Vagina (tissue), 2 donors: ENCODE measurements at regions not wholly inside any gene's neighbourhood (a gene's known extent, or its start where the extent isn't known, plus 50 kb on each side); places are given as distances from the start of the nearest gene placed in this dataset.

Experiments used
- CTCF ChIP-seq, 3 experiments: fragments of 450-650 bp in 2 of 3; fragments of 200-600 bp in 1 of 3; sonication (generic) in 1 of 3; IDR thresholded peaks; one replicate each; pipeline ENCODE4 v1.5.1; 2017 to 2019; ENCODE audit warnings: antibody characterized with exemption in 3 of 3, mild to moderate bottlenecking in 2 of 3, moderate library complexity in 2 of 3
- POLR2A ChIP-seq, 2 donors: fragments of 450-650 bp; IDR thresholded peaks; one replicate each; pipeline ENCODE4 v1.6.1; 2017; ENCODE audit warnings: antibody characterized with exemption in 2 of 2, mild to moderate bottlenecking in 2 of 2, moderate library complexity in 2 of 2
- POLR2AphosphoS5 ChIP-seq, 2 donors: sonication (generic); formaldehyde crosslinking; IDR thresholded peaks; one replicate each; pipeline ENCODE4 v1.9.0; 2017; ENCODE audit warnings: antibody characterized with exemption in 2 of 2, mild to moderate bottlenecking in 2 of 2, low read depth in 1 of 2; ENCODE audit not compliant: insufficient read depth in 1 of 2

GRCh38 chr5:20466512-20466911, 478.5 kb upstream of the CDH18 start:
- TF ChIP-seq CTCF (IDR thresholded peaks at IDR 0.05) (no peak), POLR2AphosphoS5 (IDR thresholded peaks at IDR 0.05; ENCODE audit: insufficient read depth in 1 of 2, low read depth in 1 of 2) (no peak), POLR2A (IDR thresholded peaks at IDR 0.05) (no peak)
